PC-3 (cell line): ENCODE measurements at regions not wholly inside any gene's neighbourhood (a gene's known extent, or its start where the extent isn't known, plus 50 kb on each side); places are given as distances from the start of the nearest gene placed in this dataset.

ENCODE experiments used
- ATAC-seq: fragments of 200-7000 bp; cut with Tn5 transposase; 2 replicates; pipeline ENCODE4 v1.9.1; 2020; ENCODE audit warnings: mild to moderate bottlenecking, moderate library complexity
- BruUV-seq: library from RNA; stranded (reverse); fragments of 400-500 nt; replicated peaks from 2 replicates; lab custom pipeline; 2021; lab: Mats Ljungman, UMichigan
- CTCF ChIA-PET: fragments of 300-600 bp; sonication (Branson Sonifier 250); formaldehyde crosslinking; loops from one replicate; lab custom pipeline; 2022; ENCODE audit warnings: antibody characterized with exemption; lab: Charles Lee
- POLR2A ChIA-PET: fragments of 300-600 bp; sonication (Branson Sonifier 250); formaldehyde crosslinking; loops from one replicate; lab custom pipeline; 2022; ENCODE audit warnings: antibody characterized with exemption; ENCODE audit not compliant: unreplicated experiment; lab: Charles Lee
- DNase-seq: peaks from one replicate; pipeline ENCODE4 v3.0.0-alpha.2; 2015
- H2AFZ ChIP-seq: fragments of 300-600 bp; sonication (generic); 2 replicates; pipeline ENCODE4 v1.6.0; 2016; ENCODE audit warnings: antibody characterized with exemption, low read length
- H3F3A ChIP-seq: fragments of 300-600 bp; sonication (generic); one replicate; pipeline ENCODE4 v1.6.0; 2017; ENCODE audit warnings: antibody characterized with exemption, low read length, control low read depth, mild to moderate bottlenecking; ENCODE audit not compliant: unreplicated experiment
- H3K27ac ChIP-seq: fragments of 300-600 bp; sonication (generic); 2 replicates; pipeline ENCODE4 v1.5.1; 2016; ENCODE audit warnings: mild to moderate bottlenecking, low read length
- H3K27me3 ChIP-seq: fragments of 300-600 bp; sonication (generic); 2 replicates; pipeline ENCODE4 v1.6.1; 2016; ENCODE audit warnings: low read length, mixed read lengths
- H3K36me3 ChIP-seq: fragments of 300-600 bp; sonication (generic); 2 replicates; pipeline ENCODE4 v1.6.1; 2016; ENCODE audit warnings: low read depth, mixed run types, low read length, mixed read lengths
- H3K4me1 ChIP-seq: fragments of 300-600 bp; sonication (generic); 2 replicates; pipeline ENCODE4 v1.5.1; 2016; ENCODE audit warnings: low read length; ENCODE audit not compliant: insufficient read depth
- H3K4me2 ChIP-seq: fragments of 300-600 bp; sonication (generic); 2 replicates; pipeline ENCODE4 v1.6.0; 2016; ENCODE audit warnings: low read length
- H3K4me3 ChIP-seq: fragments of 300-600 bp; sonication (generic); 2 replicates; pipeline ENCODE4 v1.5.1; 2016; ENCODE audit warnings: mild to moderate bottlenecking, low read length, mixed read lengths
- H3K79me2 ChIP-seq: fragments of 300-600 bp; sonication (generic); 2 replicates; pipeline ENCODE4 v1.6.1; 2017; ENCODE audit warnings: low read length, mixed read lengths
- H3K9ac ChIP-seq: fragments of 300-600 bp; sonication (generic); 2 replicates; pipeline ENCODE4 v1.6.0; 2016; ENCODE audit warnings: mild to moderate bottlenecking, low read length
- H3K9me2 ChIP-seq: fragments of 300-600 bp; sonication (generic); replicated peaks from 2 replicates; pipeline ENCODE4 v1.6.1; 2016; ENCODE audit warnings: mixed run types, low read length, mixed read lengths
- H3K9me3 ChIP-seq: fragments of 300-600 bp; sonication (generic); 2 replicates; pipeline ENCODE4 v1.6.1; 2016; ENCODE audit warnings: low read length, mixed read lengths
- H4K20me1 ChIP-seq: fragments of 300-600 bp; sonication (generic); 2 replicates; pipeline ENCODE4 v1.6.1; 2016; ENCODE audit warnings: low read length, mixed read lengths
- EZH2 ChIP-seq: fragments of 300-600 bp; sonication (generic); IDR thresholded peaks from one replicate; pipeline ENCODE4 v1.6.1; 2017; ENCODE audit warnings: antibody characterized with exemption, mild to moderate bottlenecking, low read length; ENCODE audit not compliant: unreplicated experiment
- EZH2phosphoT487 ChIP-seq: fragments of 300-600 bp; sonication (generic); IDR thresholded peaks from 2 replicates; pipeline ENCODE4 v1.6.1; 2018; ENCODE audit warnings: mild to moderate bottlenecking, antibody characterized with exemption, low read length, borderline replicate concordance
- intact Hi-C: fragments of 100-400 bp; cut with micrococcal nuclease; formaldehyde crosslinking; loops from 2 replicates; pipeline ENCODE4 v1.9.0; 2023
- TF ChIP-seq, protein P1 (sequence below): fragments of 300-600 bp; sonication (generic); conservative IDR thresholded peaks from 2 replicates; pipeline ENCODE4 v1.5.1; 2017; ENCODE audit warnings: antibody characterized with exemption, low read depth, mild to moderate bottlenecking, low read length

DNA sequence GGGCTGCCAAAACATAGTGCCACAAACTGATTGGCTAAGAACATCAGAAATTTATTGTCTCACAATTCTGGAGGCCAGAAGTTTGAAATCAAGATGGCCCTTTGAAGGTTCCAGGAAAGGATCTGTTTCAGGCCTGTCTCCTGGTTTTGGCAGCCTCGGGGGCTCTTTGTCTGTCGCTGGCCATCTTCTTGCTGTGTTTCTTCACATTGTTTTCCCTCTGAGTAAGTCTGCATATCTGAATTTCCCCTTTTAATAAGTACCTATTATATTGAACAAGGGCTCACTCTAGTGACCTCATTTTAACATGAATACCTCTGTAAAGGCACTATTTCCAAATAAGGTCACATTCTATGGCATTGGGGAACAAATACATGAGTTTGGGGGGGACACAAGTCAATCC is 467.1 kb upstream of the MGAT4C start:
- Histone ChIP-seq H3K9ac (no peak overlapping the region), H2AFZ (no peak overlapping the region), H3K9me3 (no peaks in the 10 kb centered on the region), H3K4me1 (peaks cover 7% of the 10 kb centered on the region), H3K79me2 (no peaks in the 10 kb centered on the region), H3K27me3 (no peaks in the 10 kb centered on the region), H3K36me3 (no peaks in the 10 kb centered on the region), H3K27ac (no peak overlapping the region), H4K20me1 (no peaks in the 10 kb centered on the region), H3K4me2 (no peak overlapping the region), H3K4me3 (no peak overlapping the region), H3K9me2 (no peaks in the 10 kb centered on the region), H3F3A (no peaks in the 10 kb centered on the region)
- DNase-seq: no peak
- intact Hi-C loops: loop anchor here (10.0 kb wide), 1 partner anchor 769 kb away; no protein-coding TSS in a partner anchor
- no peak for ATAC-seq
- BruUV-seq: no TSS peak
- TF ChIP-seq EZH2phosphoT487: no peak
- TF ChIP-seq EZH2: no peak
- TF ChIP-seq, protein P1, sequence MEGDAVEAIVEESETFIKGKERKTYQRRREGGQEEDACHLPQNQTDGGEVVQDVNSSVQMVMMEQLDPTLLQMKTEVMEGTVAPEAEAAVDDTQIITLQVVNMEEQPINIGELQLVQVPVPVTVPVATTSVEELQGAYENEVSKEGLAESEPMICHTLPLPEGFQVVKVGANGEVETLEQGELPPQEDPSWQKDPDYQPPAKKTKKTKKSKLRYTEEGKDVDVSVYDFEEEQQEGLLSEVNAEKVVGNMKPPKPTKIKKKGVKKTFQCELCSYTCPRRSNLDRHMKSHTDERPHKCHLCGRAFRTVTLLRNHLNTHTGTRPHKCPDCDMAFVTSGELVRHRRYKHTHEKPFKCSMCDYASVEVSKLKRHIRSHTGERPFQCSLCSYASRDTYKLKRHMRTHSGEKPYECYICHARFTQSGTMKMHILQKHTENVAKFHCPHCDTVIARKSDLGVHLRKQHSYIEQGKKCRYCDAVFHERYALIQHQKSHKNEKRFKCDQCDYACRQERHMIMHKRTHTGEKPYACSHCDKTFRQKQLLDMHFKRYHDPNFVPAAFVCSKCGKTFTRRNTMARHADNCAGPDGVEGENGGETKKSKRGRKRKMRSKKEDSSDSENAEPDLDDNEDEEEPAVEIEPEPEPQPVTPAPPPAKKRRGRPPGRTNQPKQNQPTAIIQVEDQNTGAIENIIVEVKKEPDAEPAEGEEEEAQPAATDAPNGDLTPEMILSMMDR: no peak
- ChIA-PET CTCF (no interaction called here), POLR2A (no interaction called here)

DNA sequence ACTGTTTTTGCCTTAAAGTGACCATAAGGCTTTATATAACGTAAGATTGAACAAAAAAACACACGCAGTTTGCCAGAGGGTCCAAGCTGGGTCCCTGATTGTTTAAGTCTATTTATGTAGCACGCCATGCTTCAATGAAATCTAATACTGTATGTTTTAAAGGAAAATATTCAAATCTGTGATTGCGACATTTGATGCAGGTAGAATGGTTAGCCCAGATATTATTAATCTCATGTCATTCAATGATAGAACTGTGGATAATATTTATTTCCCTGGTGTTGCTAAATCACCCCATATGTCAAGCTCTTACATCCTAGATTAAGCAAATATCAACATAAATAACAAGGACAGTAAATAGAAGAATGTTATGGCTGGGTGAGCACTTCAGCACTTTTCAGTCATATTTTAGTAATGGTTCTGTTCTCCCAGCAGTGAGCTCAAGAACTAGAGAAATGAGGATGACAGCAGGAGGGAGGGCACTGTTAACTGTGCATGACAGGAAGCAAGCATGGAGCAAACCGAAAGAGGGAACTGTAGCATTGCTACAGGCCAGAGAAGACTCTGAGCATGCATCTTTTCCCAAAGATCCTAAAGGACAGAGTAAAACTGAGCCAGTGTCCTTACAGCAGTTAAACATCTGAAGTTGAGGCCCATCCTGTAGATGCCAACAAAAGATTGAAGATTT is 465.7 kb upstream of the MGAT4C start:
- H3K9me3 ChIP-seq: no peaks in the 10 kb centered on the region
- ChIA-PET CTCF (no interaction called here), POLR2A (no interaction called here)
- TF ChIP-seq, protein P1: no peak
- TF ChIP-seq EZH2: no peak
- no peak for TF ChIP-seq EZH2phosphoT487
- H3F3A ChIP-seq: no peaks in the 10 kb centered on the region
- no peak overlapping the region for H3K9ac ChIP-seq
- no peaks in the 10 kb centered on the region for H3K79me2 ChIP-seq
- ATAC-seq: no peak
- intact Hi-C loops: loop anchor here (10.0 kb wide), 1 partner anchor 767 kb away; no protein-coding TSS in a partner anchor
- H3K27me3 ChIP-seq: no peaks in the 10 kb centered on the region
- H3K4me1 ChIP-seq: peaks cover 2% of the 10 kb centered on the region
- H3K9me2 ChIP-seq: no peaks in the 10 kb centered on the region
- no peak overlapping the region for H3K27ac ChIP-seq
- H2AFZ ChIP-seq: no peak overlapping the region
- H3K36me3 ChIP-seq: no peaks in the 10 kb centered on the region
- no peak overlapping the region for H3K4me2 ChIP-seq
- DNase-seq: no peak
- H3K4me3 ChIP-seq: no peak overlapping the region
- no peaks in the 10 kb centered on the region for H4K20me1 ChIP-seq
- BruUV-seq: no TSS peak

DNA sequence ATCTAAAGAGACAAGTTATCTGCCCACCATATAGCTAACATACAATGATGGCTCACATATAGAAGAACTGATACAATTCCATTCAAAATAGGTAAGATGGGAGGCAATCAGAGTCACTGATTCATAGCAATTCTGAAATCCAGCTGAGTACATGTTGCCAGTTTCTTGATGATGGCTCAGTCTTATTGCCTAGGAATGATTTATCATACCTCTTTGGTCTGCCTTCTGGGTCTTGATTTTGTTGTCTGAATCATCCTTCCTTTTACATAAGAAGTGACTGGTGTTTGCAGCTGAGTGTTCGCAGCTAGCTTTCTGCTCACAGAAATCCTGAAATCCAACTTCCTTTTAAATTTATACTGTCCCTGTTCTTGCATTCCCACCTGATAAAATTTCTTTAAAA is 463.2 kb upstream of the MGAT4C start:
- no peak overlapping the region for H3K9ac ChIP-seq
- H3K4me2 ChIP-seq: no peak overlapping the region
- no peak for ATAC-seq
- no TSS peak for BruUV-seq
- H3K4me3 ChIP-seq: no peak overlapping the region
- DNase-seq: peak; percentile 23
- no peak overlapping the region for H3K27ac ChIP-seq
- no peaks in the 10 kb centered on the region for H4K20me1 ChIP-seq
- no peak overlapping the region for H2AFZ ChIP-seq
- no peaks in the 10 kb centered on the region for H3K9me3 ChIP-seq
- CTCF ChIA-PET: no interaction called here
- POLR2A ChIA-PET: no interaction called here
- no peaks in the 10 kb centered on the region for H3F3A ChIP-seq
- no peaks in the 10 kb centered on the region for H3K27me3 ChIP-seq
- no peaks in the 10 kb centered on the region for H3K36me3 ChIP-seq
- H3K79me2 ChIP-seq: no peaks in the 10 kb centered on the region
- intact Hi-C loops: no loop called here
- no peaks in the 10 kb centered on the region for H3K4me1 ChIP-seq
- TF ChIP-seq EZH2phosphoT487 (no peak), EZH2 (no peak)
- TF ChIP-seq, protein P1: no peak
- H3K9me2 ChIP-seq: no peaks in the 10 kb centered on the region
